Glomerular endothelial cell (primary cell): ENCODE measurements at regions not wholly inside any gene's neighbourhood (a gene's known extent, or its start where the extent isn't known, plus 50 kb on each side); places are given as distances from the start of the nearest gene placed in this dataset.

Experiments
- DNase-seq: peaks from one replicate; pipeline ENCODE4 v3.0.0-alpha.2; 2011; ENCODE audit warnings: low read depth, low spot score; ENCODE audit errors: extremely low read depth

DNA sequence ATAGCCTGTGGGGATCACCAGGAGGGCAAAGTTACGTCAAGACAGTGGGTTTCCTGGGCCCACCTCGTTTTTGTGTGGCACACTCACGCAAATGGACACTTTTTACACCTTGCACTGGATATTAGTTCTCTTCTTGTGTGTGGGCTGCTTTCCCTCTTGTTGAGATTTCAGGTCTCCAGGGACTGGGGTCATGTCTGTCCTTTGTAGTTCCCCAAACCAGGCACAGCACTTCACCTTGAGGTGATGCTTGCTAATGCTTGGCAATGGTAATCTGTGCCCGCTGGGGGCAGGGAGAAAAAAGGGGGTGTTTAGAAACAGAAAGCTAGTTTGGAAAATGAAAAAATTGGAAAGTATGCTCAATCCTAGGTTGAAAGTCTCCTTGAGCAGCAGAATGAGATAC lies 195.3 kb downstream of the PTEN start:
- no peak for DNase-seq

DNA sequence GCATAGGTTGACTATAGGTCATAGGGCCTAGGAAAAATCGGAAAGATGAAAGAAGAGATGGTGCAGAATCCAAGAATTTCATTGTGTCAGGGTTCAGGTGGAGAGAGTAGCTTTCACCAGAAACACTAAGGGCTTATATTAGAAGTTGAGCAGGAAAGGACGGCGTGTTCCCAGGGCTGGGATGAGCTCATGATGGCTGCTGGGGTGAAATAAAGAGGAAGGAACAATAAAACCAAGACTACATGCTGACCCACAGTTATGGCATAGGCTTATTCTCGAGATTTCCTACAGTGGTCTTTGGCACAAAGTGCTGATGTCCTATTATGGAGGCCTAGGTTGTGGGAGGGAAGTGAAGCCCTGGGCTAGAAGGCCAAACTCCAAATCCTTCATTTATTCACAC lies 195.8 kb downstream of the PTEN start:
- DNase-seq, result no peak

DNA sequence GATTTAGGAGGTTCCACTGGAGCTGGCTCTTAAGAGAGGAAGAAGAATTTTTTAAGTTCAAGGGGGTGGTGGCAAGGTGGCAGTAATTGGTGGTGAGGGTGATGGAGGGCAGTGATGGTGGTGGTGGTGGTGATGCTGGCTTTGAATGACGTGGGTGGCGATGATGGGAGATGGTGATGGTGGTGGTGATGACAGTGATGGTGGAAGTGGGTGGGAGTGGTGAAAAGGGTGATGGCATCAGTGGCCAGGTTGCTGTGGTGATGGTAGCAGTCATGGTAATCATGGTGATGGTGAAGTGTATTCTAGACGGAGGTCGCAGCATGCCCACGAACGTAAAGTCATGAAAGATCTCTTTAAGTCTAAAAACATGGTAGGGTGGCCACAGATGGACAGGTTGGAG lies 197.3 kb downstream of the PTEN start:
- no peak for DNase-seq

DNA sequence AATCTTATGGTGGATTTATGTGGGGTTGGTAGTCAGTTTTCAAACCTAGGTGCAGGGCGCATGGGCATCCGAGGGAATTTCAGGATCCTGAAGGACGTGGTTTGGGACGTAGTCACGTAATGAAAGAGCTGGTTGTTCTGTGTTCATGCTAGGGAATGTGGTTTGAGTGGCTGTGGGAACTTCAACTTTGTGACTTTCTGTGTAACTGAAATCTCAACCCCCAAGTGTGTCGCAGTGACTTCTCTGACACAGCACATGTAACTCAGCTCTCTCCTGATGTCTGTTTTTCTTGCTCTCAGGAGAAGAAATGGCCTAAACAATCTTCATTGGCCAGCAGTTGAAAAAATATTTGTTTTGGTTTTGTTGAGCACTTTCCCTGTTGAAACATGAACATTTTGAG lies 199.0 kb downstream of the PTEN start:
- DNase-seq, result no peak

DNA sequence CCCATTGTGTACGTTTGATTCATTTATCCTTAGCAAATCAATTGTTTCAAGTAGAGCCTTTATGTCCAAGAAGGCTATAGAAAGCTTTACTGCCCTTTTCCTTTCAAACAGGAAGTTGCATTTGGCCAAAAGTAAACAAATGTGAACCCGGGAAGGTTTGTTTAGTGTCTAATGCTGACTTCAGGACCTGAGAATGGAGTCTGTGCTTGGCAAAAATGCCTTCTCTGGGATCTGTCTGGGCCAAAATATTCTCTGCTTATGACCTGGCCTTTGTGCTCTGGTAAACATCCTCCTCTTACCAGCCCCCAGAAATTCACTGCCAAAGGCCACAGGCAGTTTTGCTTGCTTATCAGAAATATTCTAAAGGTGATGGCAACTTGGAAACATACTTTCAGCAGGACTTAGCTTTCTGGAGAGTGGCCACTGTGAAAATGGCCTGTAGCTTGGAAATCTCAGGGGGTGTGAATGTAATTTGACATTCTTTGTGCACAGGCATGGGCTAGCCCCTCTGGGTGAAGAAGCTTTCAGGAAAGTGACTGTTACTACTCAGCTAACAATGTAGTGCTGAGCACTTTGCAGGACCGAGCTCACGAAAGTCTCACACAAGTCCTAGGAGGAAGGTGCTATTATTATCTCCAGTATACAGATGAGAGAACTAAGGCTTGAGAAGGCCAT lies 199.5 kb downstream of the PTEN start:
- DNase-seq, result no peak

DNA sequence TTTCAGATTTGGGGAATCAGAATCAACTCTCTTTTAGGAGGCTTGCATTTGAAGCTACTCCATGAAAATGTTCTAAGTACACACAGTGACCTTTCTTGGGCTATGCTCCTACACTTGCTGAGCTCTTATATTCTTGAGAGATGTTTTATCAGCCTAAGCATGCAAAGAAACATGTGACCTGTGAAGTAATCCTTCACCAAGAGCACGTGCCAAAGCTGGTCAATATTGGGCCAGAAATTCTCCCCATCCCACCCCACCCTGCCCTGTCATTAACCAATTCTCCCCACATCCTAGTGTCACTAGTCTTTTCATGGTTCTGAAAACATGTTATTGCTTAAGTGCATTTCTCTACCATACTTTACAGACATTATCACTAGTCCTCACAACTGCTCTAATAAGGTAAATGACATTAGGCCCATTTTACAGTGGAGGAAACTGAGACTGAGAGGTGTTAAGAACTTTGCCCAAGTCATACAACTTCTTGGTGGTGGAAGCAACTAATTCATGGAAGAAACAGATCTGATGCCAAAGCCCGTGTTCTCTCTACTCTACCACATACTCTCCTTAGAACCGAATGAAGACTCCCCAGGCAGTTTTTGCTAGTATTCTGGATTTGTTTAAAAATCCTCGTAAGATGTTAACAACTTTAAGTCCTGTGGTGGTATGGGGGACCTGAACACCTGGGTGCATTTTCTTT lies 200.6 kb downstream of the PTEN start:
- DNase-seq, result no peak

DNA sequence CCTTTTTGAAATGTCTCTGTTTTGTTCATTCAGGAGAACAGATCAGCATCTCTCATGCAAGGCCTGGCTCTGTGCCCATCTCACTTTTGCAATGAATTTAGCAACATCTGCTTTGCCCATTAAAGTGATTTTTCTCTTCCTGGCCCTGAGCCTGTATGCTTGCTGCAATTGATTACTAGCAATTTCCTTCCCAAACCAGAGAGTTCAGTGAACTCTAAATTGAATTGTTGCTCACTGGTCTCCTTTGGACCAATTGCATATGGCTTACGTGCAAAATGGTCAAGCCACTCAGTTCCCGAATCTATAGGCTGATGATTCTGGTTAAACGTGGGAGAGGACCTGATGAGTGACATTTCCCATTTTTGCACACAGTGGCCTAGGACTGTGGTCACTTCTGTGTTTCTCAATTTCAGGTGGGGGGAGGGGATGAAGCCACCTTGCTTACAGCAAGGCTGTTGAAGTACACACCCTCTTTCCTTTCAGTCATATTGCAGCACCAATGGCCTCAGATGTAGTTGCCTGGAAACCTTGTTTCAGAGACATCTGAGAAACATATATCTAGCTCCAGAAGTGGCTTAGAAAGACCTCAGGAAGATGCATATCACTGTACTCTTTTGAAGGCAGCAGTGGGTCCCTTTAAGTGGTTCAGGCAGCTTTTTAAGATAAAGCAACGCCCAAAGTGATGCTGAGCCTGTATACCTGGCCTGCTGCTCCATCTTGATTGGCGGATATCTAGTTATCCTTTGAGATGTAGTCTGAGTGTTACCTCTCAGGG lies 201.4 kb downstream of the PTEN start:
- DNase-seq, result no peak

DNA sequence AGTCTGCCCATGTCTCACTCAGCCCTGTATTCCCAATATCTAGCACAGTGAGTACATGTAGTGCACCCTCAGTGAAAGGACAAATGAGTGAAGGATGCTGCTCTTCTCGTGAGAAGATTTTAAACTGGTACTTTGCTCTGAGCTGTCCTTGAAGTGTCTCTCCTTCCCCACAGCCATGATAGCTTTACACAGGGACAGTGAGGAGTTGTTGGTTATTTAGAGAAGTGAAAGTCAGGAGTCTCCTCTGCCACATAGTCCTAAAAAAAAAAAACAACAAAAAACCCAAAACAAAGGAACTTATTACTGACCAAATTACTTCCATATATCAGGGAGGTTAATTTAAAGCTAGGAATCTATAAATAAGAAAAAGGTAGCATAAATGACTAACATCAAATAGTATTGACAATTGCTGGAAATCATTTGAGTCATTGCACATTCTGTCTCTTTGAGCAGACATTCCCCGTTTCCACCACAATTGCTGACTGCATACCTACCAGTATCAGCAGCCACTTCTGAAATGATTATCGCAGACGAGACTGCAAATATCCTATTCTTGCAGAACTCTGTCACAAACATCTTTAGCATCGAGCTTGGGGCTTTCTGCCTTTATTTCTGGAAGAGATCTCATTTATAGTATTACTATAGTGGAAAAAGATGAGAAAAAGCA lies 202.1 kb downstream of the PTEN start:
- DNase-seq, result no peak

DNA sequence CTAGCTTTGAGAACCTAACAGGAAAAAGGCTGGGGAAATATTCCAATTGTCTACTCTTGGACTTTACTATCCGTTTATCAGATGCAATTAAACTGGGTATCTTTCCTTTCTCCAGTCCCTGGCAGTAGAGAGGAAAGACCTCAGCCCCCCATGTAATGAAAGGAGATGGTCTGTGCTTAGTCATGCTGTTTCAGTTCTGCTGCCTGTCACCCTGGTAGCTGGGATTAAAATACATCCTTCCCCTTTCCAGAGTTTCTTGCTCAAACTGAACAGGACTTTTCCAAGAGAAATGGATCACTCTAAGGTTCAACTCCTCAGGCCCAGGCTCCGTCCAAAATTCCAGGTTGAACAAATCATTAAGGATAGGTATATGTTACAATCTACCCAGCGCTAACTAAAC lies 202.9 kb downstream of the PTEN start:
- DNase-seq, result no peak

DNA sequence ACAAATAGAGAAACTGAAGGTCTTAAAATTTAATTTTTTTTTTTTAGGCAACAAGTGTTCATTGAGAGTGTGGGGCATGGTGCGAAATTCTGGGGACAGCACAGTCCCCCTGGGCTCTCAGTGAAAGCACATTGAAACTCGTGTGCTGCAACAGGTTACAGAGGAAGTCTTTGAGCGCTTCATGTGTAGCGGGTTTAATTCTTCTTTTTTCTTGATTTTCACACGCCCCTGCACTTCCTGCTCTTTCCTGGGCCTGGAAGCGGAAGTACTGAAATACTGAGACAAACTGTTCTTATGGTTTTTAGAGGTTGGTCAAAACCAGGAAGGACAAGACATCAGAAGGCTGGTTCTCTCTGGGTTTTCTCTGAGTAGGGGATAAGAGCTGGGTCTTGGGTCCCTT lies 203.5 kb downstream of the PTEN start:
- no peak for DNase-seq

DNA sequence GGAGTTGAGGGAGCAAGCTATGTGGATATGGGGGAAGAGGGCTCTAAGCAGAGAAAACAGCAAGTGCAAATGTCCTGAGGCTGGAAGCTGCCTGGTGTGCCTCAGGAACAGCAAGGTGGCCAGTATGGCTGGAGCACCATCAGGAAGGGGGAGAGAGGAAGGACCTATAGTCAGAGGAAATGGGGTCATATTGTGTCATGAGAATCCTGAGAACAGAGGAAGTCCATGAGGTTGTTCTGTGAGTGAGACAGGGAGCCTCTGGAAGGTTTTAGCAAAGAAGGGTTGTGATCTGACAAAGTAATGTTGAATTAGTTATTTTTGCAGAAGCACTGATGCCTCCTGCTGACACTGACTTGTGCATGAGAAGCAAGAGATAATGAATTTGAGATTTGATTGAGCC lies 204.3 kb downstream of the PTEN start:
- DNase-seq, result no peak

DNA sequence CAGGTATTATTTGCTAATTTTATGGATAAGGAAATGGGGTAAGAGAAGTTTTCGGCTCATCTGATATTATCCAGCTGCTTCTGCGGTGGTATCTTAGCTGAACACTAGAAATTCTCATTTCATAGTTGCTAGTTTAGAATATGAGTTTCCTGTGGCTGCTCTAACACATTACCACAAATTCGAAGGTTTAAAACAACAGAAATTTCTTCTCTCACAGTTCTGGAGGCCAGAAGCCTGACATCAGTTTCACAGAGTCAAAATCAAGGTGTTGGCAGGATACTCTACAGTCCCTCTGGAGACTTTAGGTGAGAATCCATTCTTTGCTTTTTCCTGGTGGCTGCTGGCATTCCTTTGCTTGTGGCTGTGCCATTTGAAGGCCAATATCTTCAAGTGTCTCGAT lies 205.9 kb downstream of the PTEN start:
- no peak for DNase-seq

DNA sequence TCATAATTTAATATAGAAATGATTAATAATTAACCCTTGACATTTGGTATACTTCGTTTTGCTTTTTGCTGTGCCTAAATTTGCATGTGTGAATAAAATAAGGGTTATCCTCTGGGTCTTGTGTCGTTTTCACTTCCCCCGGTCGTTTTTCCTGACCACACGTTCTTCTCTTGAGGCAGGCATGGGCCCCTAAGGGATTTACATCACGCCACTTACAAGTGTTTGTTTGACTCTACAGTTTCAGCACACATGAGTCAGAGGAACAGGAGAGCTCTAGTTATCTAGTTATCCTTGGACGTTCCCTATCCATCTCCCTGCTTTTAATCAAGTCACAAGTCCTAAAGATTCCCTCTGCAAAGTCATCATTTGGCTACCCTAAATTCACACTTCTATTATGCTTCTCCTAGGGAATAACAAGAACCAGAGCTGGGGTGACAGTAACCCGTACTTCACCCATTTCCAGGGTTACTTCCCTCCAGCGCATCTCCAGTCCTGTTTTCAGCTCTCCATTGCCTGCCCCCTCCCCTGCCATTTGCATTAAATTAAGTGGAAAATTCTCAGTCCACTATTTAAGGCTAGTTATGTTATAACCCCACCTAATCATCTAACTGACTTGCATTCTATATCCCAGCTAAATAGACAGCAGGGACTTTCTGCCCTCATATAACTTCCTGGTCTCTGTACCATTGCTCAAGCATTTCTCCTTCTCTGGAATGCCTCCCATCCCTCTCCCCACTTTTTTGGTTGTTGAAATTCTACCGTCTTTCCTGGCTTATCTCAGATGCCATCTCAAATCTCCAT lies 206.9 kb downstream of the PTEN start:
- no peak for DNase-seq

DNA sequence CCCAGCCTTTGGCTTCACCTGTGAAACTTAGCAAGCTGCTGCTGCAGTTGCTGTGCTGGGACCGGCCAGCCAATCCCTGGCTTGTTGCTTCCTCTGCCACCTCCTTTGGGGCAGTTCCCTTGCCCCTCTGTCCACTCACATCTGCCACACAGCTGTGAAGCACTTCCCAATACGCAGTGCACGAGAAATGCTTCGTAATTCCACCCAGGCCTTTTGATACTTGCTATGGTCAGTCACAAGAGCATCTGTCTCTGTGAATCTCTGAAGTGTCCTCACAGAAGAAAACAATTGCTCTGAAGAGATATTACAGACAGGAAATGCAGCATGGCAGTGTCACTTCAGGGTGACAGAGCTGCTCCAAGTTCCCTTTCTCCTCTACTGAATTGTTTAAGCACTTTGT lies 208.5 kb downstream of the PTEN start:
- no peak for DNase-seq

DNA sequence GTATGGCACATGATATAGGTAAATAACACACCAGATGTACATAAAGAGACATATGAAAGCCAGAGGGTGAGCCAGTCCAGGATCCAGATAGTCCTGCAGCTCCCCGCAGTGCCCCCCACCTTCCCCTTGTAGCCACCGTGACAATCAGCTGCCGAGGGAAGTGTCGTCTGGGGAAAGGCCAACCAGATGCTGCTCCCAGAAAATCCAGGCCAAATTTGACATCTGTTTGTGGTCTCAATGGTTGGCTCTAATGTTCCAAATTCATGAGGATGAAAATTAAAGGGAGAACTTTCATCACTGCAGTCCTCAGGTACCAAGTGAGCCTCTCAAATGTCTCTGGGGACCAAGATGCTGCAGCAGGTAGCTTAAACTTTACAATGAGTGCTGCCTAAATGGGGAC lies 210.3 kb downstream of the PTEN start:
- DNase-seq, result no peak

DNA sequence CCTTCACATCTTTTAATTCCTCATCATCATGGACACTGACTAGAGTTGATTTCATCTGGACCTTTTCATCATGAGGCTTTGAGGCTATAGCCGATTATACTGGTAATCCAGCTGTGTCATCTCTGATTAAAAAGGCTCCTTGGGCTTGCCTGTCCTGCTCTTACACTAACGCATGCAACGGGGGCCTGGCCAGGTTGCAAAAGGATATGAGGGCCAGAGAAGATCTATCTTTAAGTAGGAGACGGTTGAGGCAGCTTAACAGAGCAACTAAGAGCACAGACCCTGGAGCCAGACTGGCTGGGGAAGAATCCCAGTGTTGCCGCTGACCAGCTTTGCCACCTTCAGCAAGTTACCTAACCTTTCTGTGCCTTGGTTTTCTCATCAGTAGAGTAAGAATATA lies 211.5 kb downstream of the PTEN start:
- DNase-seq, result no peak

DNA sequence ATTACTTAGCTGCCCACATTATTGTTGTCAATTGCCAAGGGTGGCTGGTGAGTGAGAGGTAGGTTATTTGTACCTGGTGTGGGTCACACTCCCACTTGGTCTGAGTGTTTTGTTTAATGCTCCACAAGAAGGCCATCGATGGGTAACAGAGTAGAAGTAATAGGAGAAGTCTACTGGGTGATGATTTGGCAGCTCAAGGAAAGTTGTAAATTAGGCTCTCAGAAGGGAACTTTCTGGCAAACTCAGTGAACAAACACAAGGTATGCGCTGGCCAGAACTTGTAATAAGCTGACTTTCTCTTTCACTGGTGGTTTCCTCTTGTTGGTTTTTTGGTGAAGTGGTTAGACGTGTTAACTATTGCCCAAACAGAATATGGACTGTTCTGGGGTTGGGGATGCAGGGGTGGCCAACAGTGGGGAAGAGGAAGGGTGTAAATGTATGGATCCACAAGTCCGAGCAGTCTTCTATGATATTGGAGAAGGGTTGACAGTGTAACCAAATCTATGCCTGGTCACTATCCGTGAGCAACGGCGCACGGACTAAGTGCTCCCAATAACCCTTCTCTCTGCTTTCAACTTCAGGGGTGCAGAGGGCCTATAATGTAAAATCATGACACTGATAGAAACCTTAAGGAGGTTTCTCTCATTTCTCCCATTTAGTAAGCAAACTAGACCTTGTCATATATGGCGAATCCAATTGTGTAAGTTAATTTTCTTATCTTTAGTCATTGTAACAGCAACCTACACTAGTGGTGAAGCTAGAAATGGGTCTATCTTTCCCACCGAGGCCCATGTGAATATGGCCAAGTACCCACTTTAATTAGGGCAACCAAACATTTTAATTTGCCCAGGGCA lies 212.8 kb downstream of the PTEN start:
- no peak for DNase-seq

DNA sequence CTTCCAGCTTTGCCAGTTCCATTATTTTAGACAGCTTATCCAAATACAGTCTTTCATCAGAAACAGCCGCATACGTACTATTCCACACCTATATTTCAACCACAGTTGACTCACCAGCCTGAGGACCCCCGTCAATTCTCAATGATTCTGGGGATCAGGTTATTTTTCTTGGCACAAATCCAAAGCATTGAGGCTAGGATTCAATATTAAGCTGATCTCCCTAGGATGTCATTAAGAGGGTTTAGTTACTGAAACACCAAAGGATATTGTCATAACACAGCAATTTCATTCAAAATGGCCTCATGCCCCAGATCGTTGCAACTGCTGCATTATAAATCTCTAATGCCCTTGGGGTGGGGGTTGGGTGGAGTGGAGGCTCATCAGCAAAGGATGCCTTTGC lies 214.6 kb downstream of the PTEN start:
- DNase-seq, result no peak

DNA sequence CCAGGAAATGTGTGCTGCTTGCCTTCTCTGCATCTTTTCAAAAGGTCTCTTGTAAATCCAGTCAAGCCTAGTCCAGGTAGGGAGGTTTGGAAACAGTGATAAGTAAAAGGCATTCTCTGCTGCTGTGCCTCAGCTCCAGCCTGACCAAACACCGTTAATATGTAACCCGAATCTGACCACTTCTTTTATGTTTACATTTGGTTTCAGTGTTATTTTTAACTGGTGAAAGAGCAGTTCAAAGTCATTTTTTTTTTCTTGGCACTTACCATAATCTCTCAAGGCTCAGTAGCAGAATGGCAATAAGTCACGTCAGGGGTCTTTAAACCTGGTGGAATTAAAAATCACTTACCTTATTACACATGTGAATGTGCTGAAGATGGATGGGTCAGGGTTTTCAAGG lies 216.8 kb downstream of the PTEN start:
- DNase-seq, result no peak
